HTR-8/SVneo (cell line): ENCODE measurements at regions not wholly inside any gene's neighbourhood (a gene's known extent, or its start where the extent isn't known, plus 50 kb on each side); places are given as distances from the start of the nearest gene placed in this dataset.
"Not testable (repeated sequence)": the region's sequence is repeated elsewhere in the genome, so short reads cannot be mapped to it uniquely, and the experiment has no call there.

Experiments used
- DNase-seq: peaks from one replicate; pipeline ENCODE4 v3.0.0; 2011; ENCODE audit warnings: low spot score, mixed read lengths; ENCODE audit not compliant: insufficient read length
- FAIRE-seq: peaks from 2 replicates; lab custom pipeline; 2011; peaks lifted over from hg19 to GRCh38; lab: Jason Lieb, UNC

DNA sequence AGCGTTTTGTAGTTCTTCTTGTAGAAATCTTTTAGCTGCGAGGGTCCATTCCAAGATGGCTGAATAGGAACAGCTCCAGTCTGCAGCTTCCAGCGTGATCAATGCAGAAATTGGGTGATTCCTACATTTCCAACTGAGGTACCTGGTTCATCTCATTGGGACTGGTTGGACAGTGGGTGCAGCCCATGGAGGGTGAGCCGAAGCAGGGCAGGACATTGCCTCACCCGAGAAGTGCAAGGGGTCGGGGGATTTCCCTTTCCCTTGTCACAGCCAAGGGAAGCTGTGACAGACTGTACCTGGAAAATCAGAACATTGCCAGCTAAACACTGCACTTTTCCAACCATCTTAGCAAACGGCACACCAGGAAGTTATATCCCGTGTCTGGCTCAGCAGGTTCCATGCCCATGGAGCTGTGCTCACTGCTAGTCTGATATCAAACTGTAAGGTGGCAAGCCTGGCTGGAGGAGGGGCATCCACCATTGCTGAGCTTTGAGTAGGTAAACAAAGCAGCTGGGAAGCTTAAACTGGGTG lies 176.0 kb upstream of the SPRY2 start:
- DNase-seq: no peak
- no peak for FAIRE-seq

DNA sequence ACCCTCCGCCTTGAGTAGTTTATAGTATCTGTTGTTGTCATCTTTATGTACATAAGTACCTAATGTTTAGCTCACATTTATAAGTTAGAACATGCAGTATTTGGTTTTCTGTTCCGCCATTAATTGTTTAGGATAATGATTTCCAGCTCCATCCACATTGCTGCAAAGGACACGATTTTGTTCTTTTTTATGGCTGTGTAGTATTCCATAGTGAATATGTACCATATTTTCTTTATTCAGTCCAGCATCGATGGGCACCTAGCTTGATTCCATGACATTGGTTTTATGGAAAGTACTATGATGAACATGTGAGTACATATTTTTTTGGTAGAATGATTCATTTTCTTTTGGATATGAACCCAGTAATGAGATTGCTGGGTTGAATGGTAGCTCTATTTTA lies 174.4 kb upstream of the SPRY2 start:
- DNase-seq (no peak), FAIRE-seq (no peak)

DNA sequence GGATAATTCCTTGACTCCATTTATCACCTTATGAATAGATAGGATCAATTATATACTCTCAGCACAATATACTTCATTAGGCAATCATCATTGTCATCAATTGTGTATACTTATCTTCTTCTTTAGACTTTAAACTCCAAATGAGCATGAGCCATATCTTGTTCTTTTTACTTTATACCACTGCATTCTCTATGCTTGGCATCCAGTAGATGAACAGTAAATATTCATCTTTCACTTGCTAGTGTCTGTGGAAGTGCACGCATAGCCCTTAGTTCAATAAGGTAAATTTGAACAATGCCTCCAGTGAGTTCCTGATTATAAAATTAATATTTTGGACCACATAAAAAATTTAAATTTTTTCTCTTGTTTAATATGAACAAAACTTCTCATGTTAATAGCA lies 172.3 kb upstream of the SPRY2 start:
- FAIRE-seq (no peak), DNase-seq (no peak)

DNA sequence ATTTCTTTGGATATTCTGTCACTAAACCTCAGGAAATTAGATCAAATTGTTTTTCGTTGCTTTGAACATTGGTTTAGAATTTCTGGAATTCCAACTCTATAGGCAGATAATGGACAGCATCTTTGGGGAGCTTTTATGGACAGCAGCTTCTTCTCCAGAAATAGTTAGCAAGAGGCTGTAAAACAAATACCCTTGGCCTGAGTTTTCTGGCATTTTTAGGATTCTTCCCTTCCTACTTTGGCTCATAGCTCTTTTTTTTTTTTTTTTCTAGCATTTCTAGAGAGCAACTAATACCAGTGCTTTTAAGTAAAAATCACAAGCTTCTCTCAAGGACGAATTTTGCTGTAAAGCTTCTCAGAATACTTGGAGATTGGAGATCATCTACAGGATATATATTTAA lies 169.8 kb upstream of the SPRY2 start:
- DNase-seq (no peak), FAIRE-seq (no peak)

DNA sequence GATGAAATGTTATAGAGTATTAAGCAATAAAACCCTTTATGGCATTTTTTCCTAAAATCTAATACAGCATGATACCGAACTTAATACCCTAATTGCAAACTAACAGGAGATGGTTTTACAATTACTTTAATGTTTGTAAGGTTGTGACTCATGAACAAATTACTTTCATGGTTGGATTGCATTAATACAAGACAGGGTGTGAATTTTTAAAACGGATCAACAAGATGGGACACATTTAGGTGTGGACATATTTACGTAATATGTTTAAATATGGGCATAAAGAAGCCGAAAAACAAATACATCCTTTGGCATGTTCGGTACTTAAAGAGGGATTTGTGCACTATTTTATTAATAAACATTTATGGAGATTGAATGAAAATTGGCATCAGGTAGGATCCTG lies 168.3 kb upstream of the SPRY2 start:
- FAIRE-seq (no peak), DNase-seq (no peak)

DNA sequence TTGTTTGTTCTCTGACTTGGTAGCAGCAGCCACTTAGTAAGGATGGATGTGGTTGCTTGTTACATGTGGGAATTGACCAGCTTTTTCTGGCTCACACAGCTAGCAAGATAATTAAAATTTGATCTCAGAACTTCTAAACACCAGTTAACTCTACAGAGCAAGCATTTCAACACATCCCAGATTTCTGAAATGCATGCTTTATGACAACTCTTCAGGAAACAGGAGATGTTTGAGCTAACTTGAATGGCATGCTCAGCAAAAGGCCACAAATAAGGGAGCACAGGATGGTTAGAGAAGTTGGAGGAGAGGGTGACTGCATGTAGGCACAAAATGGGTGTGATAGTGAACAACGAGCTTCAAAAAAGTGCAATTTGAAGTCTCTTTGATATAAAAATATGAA lies 167.1 kb upstream of the SPRY2 start:
- DNase-seq (no peak), FAIRE-seq (no peak)

DNA sequence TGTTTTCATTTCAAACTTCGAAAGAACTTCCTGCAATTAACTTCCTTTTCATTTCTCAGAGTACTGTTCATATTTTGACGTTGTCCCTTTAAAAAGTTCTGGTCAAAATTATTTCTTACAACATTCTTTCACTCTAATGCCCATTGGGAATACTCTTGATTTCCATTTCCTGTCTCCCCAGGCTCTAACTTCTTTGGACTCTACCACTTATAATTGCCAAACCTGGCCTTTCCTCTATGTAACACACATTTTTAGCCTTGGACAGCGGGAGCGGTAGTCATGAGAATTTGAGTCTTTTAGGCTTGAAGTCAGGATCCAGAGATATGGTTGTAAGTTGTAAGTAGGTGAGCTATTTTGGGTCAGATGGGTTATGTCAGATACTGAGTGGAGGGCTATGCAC lies 163.5 kb upstream of the SPRY2 start:
- DNase-seq: no peak
- no peak for FAIRE-seq

DNA sequence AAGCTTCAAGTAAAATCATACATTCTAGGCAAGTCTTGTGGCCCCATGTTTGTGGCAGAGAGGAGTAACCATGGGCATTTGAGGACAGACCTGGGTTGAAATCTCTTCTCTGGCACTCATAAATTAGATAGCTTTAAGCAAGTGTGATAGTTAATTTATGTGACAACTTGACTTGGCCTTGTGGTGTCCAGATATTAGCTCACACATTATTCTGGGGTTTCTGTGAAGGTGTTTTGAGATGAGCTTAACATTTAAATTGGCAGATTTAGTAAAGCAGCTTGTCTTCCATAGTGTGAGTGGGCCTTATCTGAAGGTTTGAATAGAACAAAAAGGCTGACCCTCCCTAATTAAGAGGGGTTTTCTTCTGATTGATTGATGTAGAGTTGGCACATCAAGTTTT lies 161.4 kb upstream of the SPRY2 start:
- no peak for DNase-seq
- FAIRE-seq: no peak

DNA sequence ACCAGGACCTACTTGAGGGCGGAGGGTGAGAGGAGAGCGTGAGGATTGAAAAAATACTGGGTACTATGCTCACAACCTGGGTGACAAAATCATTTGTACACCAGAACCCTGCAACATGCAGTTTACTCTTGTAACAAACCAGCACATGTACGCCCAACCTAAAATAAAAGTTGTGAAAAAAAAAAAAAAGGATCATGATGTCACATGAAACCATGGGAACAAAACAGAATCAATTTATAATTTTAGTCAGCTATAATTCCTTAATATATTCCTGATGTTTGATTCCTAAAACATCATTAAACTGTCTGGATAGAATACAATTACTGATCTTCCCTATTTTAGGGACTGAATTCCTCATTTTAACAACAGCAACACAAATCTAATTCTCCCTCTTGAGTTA lies 160.6 kb upstream of the SPRY2 start:
- no peak for FAIRE-seq
- no peak for DNase-seq

DNA sequence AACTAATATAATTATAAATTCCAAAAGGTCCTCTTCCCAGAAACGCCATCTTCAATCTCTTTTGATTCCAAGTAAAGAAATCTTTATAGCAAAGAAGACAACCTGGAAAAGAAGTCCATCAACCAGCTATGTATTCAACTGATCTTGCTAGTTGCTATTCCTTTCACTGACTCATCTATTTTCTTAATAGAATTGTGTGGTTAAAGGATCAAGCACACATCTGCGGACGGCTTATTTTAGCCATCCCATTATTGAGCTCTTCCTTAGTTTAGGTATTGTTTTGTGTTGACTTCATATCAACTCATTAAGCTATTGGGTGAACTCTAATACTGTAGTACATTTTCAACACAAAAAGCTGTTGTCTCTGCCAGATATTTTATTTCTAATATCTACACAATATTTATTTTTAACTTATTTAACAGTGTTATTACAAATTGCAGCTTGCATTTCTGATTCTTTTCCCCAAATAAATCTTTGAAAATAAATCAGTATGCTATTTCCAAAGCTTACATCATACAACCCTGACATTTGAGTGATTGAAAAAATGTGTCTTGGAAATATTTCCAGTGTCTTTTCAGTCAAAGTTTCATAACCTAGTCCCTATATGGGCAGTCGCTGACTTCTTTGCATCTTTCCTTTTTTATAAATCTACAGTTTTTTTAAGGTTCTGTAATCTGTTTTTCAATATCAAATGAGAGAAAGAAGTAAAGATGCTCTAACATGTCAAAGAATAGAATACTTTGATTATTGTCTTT lies 158.8 kb upstream of the SPRY2 start:
- DNase-seq: no peak

DNA sequence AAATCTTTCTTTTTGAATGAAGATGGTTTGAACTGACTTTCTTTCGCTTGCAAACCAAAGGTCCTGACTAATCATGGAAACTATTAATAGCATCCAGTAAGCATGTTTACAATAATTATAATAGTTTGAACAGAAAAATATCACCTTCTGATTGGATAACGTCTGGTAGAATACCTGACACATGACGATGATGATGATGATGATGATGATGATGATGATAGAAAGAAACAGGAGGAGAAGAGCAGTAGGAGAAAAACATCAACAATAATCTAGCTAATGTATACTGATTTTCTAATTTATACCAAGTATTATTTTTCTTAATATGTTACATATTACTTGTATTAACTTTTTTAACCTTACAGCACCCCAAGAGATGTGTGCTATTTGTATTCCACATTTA lies 157.5 kb upstream of the SPRY2 start:
- FAIRE-seq: no peak
- no peak for DNase-seq

More for the DNA sequence above, 158.8 kb upstream of the SPRY2 start:
- no peak for FAIRE-seq

DNA sequence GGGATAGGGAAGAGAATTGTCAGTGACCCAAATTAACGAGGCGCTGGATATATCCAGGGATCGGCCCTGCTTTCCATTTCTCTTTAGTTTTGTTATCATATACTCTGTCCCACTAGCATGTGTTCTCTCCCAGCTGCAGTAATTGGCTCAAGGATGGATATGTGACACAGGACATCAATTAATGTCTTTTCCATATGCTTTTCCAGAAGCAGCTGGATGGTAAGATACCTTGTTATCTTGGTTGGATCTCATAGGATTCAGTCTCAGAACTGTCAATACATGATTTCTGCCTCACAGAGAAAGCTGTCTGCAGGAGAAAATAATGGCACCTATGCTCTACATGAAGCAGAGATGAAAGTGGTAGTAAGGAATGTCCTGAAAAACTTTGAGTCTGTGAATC lies 157.1 kb upstream of the SPRY2 start:
- DNase-seq: no peak
- FAIRE-seq: no peak

DNA sequence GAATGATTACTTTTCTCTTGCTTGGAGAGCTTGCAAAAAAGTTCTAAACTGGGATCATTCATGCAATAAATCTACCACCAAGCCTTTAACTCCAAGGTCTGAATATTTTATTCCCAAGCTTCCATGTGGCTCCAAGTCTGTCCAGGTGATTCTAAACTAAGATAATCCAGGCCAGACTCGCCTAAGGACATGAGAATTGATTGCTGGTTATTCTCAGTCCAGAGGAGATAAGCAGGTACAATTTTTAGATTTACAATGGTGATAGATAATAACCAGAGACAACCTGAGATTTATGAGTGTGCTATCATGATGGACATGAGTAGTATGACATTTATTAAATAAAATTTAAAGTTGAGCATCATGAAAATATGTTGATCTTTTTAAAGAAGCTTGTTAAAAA lies 156.5 kb upstream of the SPRY2 start:
- no peak for FAIRE-seq
- no peak for DNase-seq

DNA sequence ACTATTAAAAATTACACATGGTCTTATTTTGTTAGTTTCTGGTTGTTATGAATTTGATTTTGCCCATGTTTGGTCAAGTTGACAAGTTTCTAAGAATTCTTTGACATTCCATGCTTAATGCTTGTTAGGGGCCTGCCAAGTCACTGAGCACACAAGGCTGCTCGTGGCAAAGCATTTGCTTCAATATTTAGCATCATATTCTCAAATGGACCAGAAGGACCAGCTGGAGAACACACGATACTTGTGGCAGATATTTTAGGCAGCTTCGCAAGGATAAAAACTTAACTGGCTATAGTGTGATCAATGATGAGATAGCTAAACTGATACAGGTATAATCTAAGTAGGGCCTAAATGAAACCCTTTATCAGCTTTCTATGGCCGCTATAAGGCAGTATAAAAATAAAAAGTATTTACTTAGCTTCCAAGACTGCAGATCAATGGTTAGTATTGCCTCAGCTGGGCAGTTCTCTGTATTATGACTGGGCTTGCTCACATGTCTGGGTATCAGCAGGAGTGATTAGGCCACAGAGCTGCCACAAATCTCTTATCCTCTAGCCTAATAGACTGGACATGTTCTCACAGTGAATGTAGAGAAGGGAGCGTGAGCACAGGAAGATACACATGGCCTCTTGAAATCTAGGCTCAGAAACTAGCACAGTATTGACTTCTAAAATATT lies 155.9 kb upstream of the SPRY2 start:
- FAIRE-seq: no peak
- no peak for DNase-seq

DNA sequence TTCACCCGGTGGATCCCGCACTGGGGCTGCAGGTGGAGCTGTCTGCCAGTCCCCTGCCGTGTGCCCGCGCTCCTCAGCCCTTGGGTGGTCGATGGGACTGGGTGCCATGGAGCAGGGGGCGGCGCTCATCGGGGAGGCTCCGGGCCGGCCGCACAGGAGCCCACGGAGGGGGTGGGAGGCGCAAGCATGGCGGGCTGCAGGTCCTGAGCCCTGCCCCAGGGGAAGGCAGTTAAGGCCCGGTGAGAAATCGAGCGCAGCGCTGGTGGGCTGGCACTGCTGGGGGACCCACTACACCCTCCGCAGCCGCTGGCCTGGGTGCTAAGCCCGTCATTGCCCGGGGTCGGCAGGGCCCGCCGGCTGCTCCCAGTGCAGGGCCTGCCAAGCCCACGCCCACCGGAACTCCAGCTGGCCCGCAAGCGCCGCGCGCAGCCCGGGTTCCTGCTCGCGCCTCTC lies 149.6 kb upstream of the SPRY2 start:
- not testable (repeated sequence) for DNase-seq, FAIRE-seq

DNA sequence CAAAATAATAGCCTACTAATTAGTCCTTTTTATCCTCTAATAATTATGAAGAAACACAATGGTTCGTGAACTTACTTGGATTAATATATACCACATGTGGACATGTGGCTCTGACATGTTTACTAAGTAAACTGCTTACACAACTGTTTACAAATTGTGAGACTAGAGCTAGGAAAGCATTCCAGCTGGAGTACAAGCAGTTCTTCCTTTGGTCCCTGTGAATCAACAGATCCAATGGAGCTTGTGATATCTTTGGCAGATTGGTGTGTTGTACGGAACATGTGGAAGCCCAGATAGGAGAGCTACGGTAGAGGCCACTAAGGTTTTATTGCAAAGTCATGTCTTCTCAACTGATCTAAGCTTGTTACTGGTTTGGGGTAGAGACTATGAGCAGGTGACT lies 145.5 kb upstream of the SPRY2 start:
- no peak for DNase-seq
- no peak for FAIRE-seq

DNA sequence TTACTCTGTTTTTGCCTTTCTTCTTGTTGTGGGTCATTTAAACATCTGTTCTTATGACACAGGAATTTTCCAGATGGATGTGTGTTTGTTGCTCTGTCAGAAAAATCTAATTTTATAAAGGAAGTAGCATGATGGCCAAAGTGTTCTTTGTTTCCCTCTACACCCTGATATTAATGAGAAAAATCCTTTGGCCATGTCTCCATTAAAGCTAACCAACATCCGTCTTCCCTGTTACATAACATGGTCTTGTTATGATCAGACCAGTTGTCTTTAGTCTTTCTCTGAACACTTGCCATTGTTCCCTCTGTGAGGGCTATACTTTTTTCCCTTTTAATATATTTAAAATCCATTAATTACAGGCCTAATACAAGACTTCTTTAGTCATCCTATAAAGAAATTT lies 142.2 kb upstream of the SPRY2 start:
- no peak for DNase-seq
- no peak for FAIRE-seq

DNA sequence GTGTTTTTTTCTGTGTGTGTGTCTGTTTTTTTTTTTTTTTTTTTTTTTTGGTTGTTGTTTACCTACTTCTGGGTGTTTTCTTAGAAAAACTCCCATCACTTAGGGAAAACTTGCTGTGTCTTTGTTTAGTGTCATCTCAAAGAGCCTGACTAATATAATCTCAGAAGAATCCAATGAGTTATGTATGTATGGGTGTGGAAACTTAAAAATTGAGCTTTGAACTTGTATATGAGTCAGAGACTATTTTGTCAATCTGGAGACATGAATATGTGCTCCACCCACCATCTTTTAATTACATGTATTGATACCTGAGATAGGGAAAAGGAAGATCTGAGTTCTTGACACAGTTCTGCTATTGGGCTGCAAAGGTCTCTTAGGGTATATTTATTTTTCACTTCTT lies 140.7 kb upstream of the SPRY2 start:
- DNase-seq (no peak), FAIRE-seq (no peak)

DNA sequence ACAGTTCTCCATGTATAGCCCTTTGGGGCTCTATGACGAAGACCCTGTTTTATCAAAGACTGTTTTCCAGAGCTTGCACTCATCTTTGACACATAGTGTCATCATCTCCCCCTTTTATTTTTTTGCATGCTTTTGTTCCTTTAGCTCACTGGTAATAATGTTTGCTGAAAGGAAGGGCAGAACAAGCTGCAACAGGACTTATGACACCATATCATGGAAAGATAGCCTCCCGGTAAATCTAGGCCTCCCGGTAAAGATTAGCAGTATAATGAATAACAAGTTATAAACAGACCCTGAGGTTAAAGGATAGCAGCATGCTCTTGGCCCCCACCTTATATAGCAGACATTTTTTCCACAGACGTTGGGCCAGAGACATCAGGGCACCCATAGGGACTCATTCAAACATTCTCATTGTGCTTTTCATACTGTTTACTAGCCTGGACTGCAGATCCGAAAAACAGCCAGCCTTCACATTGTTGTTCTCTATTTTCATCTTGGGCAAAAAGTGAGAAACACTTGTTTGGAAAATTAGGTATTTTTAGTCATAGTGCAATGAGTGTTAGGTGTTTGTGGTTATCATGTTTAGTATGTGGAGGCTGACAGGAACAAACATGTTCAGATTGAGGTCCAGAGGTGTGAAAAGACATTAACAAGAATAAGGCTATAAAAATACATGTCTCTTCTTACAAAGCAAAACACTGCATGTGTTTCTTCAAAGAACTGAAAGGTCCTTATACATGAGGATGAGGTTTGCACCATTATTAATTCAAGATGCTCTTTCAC lies 136.9 kb upstream of the SPRY2 start:
- no peak for FAIRE-seq

DNA sequence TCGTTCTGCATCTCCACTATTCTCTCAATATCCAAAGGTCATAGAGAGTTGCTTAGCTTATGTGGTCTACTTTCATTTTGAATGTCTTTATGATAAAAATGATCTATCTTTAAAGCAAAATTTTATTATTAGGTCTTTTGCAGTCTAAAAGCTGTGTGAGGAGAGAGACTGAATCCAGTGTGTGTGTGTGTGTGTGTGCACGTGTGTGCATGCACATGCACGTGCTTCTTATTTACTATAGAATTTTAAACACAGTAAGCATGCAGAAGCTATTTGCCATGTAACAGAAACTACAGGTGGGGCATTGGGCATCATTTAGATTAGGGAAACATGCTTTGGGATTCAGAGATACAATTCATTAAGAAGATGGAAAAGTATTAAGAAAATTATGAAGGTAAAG lies 136.0 kb upstream of the SPRY2 start:
- FAIRE-seq: no peak

More for the DNA sequence above, 136.9 kb upstream of the SPRY2 start:
- no peak for DNase-seq

DNA sequence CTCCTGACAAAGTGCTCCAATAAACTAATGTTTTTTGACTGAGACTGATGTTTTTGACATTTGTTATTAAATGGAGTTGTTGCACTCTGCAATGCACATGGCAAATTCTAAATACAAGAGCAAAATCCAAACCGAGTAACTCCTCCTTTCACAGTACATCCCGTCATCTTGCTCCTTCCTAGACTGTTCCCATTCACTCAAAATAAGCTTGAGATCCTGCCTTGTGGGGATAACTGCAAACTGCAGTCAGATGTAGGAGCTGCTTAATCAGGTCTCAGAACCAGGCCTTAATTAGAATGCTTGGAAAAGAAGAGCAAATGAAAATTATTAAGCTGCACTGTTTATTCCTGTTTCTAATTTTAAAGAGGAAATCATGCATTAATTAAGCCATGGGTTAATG lies 134.8 kb upstream of the SPRY2 start:
- FAIRE-seq (no peak), DNase-seq (no peak)

More for the DNA sequence above, 136.0 kb upstream of the SPRY2 start:
- DNase-seq: no peak
